ACHN (cell line): ENCODE measurements at regions not wholly inside any gene's neighbourhood (a gene's known extent, or its start where the extent isn't known, plus 50 kb on each side); places are given as distances from the start of the nearest gene placed in this dataset.

ENCODE experiments used
- DNase-seq: peaks from one replicate; pipeline ENCODE4 v3.0.0-alpha.2; 2015
- in situ Hi-C: cut with HindIII; loops from 2 replicates; pipeline ENCODE4 v1.10.0; 2017; ENCODE audit warnings: low sequenced_read_pairs, low pct_ligation_motif_present, low pct_unique_long_range_greater_than_20kb

DNA sequence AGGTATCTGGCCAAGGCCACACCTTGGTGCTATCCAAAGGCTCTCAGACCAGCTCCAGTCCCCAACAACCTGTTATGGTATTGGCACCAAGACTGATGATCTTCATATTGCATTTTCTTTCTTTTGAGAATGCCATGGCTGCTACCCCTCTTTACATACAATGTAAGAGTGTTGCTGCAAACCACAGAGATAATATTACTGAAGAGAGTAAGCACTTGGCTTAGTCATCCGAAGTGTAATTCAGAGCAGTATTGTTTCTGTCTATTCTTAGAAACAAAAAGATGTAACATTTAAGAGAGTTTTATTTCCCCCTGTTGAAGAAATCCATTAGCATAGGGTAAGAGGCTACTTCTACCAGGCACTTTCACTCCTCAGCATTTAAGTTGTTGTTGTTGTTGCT, 212.5 kb downstream of the C6orf118 start:
- no peak for DNase-seq

GRCh38 chr6:165096209-165096608, 213.2 kb downstream of the C6orf118 start:
- no peak for DNase-seq
- in situ Hi-C loops: no loop called here

More for the DNA sequence above, 212.5 kb downstream of the C6orf118 start:
- in situ Hi-C loops: no loop called here

- in situ Hi-C loops: no loop called here
- DNase-seq: no peak
Observed at GRCh38 chr6:165092881-165093595, 216.4 kb downstream of the C6orf118 start.

DNA sequence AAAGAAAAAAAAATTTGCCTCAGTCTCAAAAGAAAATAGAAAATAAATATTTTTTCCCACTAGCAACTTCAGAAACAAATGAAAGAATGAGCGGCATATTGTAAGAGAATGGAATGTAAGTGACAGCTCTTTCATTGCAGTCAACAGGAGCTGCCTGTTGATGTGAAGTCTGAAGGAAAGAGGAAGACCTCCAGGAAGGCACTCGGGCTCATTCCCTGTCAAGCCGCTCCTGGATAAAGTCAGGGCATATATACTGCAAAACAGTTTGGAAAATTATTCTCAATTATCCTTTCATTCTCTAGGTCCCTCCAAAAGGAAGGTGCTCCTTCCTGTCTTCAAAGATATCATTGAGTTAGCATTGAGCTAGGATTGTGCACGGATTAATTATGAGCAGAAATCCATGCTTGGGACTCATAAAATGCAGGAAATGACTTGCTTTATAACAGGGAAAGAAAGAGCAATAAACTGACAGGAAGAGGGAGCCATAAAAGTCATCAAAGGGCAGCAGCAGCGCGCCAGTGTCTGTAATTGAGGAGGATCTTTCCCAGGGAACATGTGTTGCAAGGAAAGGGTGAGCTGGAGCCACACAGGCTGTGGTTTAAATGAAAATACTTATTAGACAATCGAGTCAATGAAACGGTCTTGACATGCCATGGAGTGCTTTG, 218.2 kb downstream of the C6orf118 start:
- in situ Hi-C loops: no loop called here
- no peak for DNase-seq

- DNase-seq: no peak
- in situ Hi-C loops: no loop called here
Observed at GRCh38 chr6:165090242-165090641, 219.2 kb downstream of the C6orf118 start.

DNA sequence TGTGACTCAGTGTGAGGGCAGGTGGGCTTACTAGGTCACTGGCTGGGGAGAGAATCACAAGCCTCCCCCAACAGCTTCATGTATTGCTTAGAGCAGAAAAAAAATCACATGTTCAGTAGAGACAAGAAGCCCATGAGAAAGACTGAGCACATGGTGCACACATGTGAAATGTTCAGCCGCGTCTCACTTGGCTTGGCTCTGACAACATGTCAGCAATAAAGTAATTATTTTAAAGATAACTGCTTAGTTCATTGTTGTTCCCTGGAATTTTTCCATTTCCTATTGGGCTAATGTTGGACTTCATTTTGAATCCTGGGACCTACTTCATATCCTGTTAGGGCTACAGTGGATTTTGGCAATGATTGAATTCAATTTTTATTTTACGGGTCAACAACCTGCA, 222.6 kb downstream of the C6orf118 start:
- in situ Hi-C loops: no loop called here
- DNase-seq: no peak

DNA sequence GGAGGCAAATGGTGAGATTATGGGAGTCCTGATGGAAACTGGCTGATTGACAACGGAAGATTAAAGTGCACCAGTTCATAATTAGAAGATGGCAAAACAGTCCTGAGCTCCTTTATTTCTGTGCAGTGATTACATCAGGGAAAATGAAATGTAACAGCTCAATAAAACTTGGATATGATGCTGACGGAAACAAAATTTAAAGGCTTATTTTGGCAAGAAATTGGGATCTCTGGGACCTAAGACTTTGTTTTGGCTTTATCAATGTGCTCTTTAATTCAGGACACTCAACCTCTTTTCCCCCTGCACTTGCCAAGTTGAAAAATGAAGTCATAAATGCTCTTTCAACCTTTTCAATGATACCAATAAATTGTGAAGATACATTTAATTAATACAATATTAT, 226.8 kb downstream of the C6orf118 start:
- DNase-seq: no peak
- in situ Hi-C loops: no loop called here

GRCh38 chr6:165081944-165082532, 227.4 kb downstream of the C6orf118 start:
- DNase-seq: no peak

GRCh38 chr6:165077876-165078275, 231.5 kb downstream of the C6orf118 start:
- no peak for DNase-seq
- in situ Hi-C loops: no loop called here

More at GRCh38 chr6:165081944-165082532, 227.4 kb downstream of the C6orf118 start:
- in situ Hi-C loops: no loop called here

GRCh38 chr6:165071906-165072305, 237.5 kb downstream of the C6orf118 start:
- no peak for DNase-seq
- in situ Hi-C loops: no loop called here

DNA sequence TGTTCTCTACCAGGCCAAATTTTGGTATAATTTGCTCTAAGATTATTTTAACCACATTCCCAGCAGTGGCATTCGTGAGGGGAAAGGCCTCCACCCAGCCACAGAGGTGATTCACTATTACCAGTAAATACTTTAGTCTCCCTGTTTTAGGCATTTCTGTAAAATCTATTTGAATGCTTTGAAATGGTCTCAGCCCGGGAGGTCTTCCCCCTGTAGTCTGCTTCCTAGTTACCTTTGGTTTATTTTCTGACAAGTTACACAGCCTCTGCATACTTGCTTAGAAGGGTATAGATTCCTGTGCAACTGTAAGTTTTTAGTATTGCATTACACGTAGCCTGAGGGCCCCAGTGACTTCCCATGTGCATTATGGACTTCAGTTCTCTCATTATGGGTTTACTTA, 248.7 kb downstream of the C6orf118 start:
- no peak for DNase-seq
- in situ Hi-C loops: no loop called here

- DNase-seq: no peak
- in situ Hi-C loops: no loop called here
Observed at GRCh38 chr6:165059032-165059431, 250.4 kb downstream of the C6orf118 start.

- no peak for DNase-seq
- in situ Hi-C loops: no loop called here
Observed at GRCh38 chr6:165056292-165056691, 253.1 kb downstream of the C6orf118 start.

GRCh38 chr6:165055231-165055630, 254.2 kb downstream of the C6orf118 start:
- no peak for DNase-seq
- in situ Hi-C loops: no loop called here

DNA sequence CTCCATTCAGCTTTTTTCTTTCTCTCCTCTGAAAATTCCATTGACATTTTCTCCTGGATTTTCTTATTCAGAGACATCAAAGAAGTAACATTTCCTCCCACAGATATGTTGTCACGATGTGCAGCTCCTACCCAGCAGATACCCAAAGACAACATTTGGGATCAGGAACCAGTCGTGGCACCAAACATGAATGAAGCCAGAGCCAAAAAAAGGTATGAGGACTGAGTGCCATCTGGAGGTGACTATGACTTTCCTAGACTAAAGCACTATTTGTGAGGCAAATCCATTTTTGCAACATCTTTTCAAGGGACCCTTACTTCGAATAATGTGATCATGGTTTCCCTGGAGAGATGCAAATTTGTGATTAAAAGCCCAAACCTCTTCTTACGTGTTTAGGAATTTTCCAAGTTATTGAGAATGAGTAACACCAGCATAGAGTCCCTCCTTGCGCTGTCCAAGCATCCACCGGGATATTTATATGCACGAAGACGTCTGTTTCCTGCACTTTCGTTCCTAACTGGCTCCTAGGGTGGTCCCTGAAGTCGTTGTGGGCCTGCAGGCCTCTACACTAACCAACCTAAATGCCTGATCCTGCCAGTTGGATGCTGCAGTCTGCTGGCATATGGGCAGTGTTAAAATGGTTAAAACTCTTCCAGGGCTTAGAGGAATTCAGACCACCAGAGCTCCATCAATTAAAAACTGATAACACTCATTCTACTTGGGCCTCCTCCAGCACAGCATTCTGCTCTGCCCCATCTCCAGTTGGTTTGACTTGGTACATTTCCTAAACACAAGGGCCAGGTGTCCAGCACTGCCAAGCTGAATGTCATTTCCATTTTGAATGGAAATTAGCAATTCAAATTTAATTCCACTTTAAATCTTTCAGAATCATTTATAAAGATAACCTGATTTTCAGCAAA, 256.6 kb downstream of the C6orf118 start:
- in situ Hi-C loops: no loop called here
- no peak for DNase-seq

GRCh38 chr6:165049362-165049761, 260.0 kb downstream of the C6orf118 start:
- peak; percentile 35 for DNase-seq
- in situ Hi-C loops: no loop called here

- in situ Hi-C loops: no loop called here
- no peak for DNase-seq
Observed at GRCh38 chr6:165047952-165048351, 261.5 kb downstream of the C6orf118 start.

DNA sequence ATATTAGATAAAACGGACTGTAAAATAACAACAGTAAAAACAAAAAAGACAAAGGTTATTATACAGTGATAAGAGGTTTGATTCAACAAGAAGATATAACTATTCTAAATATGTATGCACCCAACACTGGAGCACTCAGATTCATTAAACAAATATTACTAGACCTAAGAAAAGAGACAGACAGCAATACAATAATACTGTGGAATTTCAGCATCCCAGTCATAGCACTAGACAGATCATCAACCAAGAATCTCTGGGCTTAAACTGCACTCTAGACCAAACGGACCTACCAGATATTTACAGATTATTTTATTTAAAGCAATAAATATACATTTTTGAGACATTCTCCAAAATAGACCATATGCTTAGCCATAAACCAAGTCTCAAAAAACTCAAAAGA, 263.8 kb downstream of the C6orf118 start:
- no peak for DNase-seq
- in situ Hi-C loops: no loop called here

GRCh38 chr6:165042912-165043311, 266.5 kb downstream of the C6orf118 start:
- DNase-seq: no peak
- in situ Hi-C loops: no loop called here
